ENCODE measurements at regions not wholly inside any gene's neighbourhood (a gene's known extent, or its start where the extent isn't known, plus 50 kb on each side); places are given as distances from the start of the nearest gene placed in this dataset.

- TF ChIP-seq SP1 (IDR thresholded peaks at IDR 0.05) (no peak), BHLHE40 (IDR thresholded peaks at IDR 0.05; ENCODE audit: borderline replicate concordance) (no peak), TARDBP (IDR thresholded peaks at IDR 0.05) (no peak), FOXK2 (IDR thresholded peaks at IDR 0.05) (no peak)
These were observed 51.1 kb upstream of the SSTR4 start for GRCh38 chr20:22984008-22984407.

All from HEK293T (cell line).